H9 (cell line): ENCODE measurements at regions not wholly inside any gene's neighbourhood (a gene's known extent, or its start where the extent isn't known, plus 50 kb on each side); places are given as distances from the start of the nearest gene placed in this dataset.

Source experiments
- DNase-seq: peaks from one replicate; pipeline ENCODE4 v3.0.0-alpha.2; 2017
- H2AFZ ChIP-seq: one replicate; pipeline ENCODE4 v1.6.1; 2013; ENCODE audit warnings: mild to moderate bottlenecking, low read length, control low read depth, moderate library complexity
- H2AK5ac ChIP-seq: 2 replicates; pipeline ENCODE4 v1.6.1; 2013; ENCODE audit warnings: low read length, control low read depth, mixed read lengths; ENCODE audit not compliant: insufficient read length
- H2BK120ac ChIP-seq: one replicate; pipeline ENCODE4 v1.6.1; 2013; ENCODE audit warnings: low read depth, mild to moderate bottlenecking, low read length, control low read depth, inconsistent platforms; ENCODE audit not compliant: poor library complexity, severe bottlenecking
- H2BK12ac ChIP-seq: 2 replicates; pipeline ENCODE4 v1.6.1; 2013; ENCODE audit warnings: low read length, control low read depth, mixed read lengths, low read depth; ENCODE audit not compliant: insufficient read length
- H2BK15ac ChIP-seq: 2 replicates; pipeline ENCODE4 v1.6.1; 2013; ENCODE audit warnings: low read depth, low read length, control low read depth
- H2BK20ac ChIP-seq: one replicate; pipeline ENCODE4 v1.6.1; 2013; ENCODE audit warnings: low read depth, mild to moderate bottlenecking, low read length, control low read depth, inconsistent platforms; ENCODE audit not compliant: poor library complexity, severe bottlenecking
- H2BK5ac ChIP-seq: 2 replicates; pipeline ENCODE4 v1.6.1; 2013; ENCODE audit warnings: low read length, control low read depth, mixed read lengths; ENCODE audit not compliant: insufficient read length
- H3K14ac ChIP-seq: 2 replicates; pipeline ENCODE4 v1.6.1; 2013; ENCODE audit warnings: low read length, control low read depth; ENCODE audit not compliant: insufficient read depth
- H3K18ac ChIP-seq: 2 replicates; pipeline ENCODE4 v1.6.1; 2013; ENCODE audit warnings: low read depth, mild to moderate bottlenecking, mixed read lengths, low read length, control low read depth; ENCODE audit not compliant: insufficient read length
- H3K23ac ChIP-seq: 2 replicates; pipeline ENCODE4 v1.6.1; 2013; ENCODE audit warnings: low read length, control low read depth, mixed read lengths, low read depth; ENCODE audit not compliant: insufficient read length
- H3K23me2 ChIP-seq: 2 replicates; pipeline ENCODE4 v1.6.1; 2013; ENCODE audit warnings: low read depth, mild to moderate bottlenecking, mixed read lengths, low read length, control low read depth; ENCODE audit not compliant: insufficient read length, poor library complexity, severe bottlenecking
- H3K27ac ChIP-seq: 2 replicates; pipeline ENCODE4 v1.5.1; 2013; ENCODE audit warnings: low read length, control low read depth, mixed read lengths, low read depth; ENCODE audit not compliant: insufficient read length
- H3K27me3 ChIP-seq: 2 replicates; pipeline ENCODE4 v1.6.1; 2013; ENCODE audit warnings: low read length, control low read depth, inconsistent platforms; ENCODE audit not compliant: insufficient read depth
- H3K4ac ChIP-seq: 2 replicates; pipeline ENCODE4 v1.6.1; 2013; ENCODE audit warnings: low read depth, mild to moderate bottlenecking, control low read depth, inconsistent platforms, low read length, moderate library complexity
- H3K4me1 ChIP-seq: 2 replicates; pipeline ENCODE4 v1.6.1; 2013; ENCODE audit warnings: low read length, control low read depth, inconsistent platforms; ENCODE audit not compliant: insufficient read depth
- H3K4me2 ChIP-seq: 2 replicates; pipeline ENCODE4 v1.6.1; 2013; ENCODE audit warnings: low read length, control low read depth, mixed read lengths; ENCODE audit not compliant: insufficient read length, insufficient read depth
- H3K56ac ChIP-seq: 2 replicates; pipeline ENCODE4 v1.6.1; 2013; ENCODE audit warnings: low read depth, mild to moderate bottlenecking, mixed read lengths, low read length, control low read depth; ENCODE audit not compliant: insufficient read length
- H3K79me1 ChIP-seq: 2 replicates; pipeline ENCODE4 v1.6.1; 2013; ENCODE audit warnings: low read depth, mild to moderate bottlenecking, moderate library complexity, low read length, control low read depth, inconsistent platforms; ENCODE audit not compliant: insufficient read depth, poor library complexity, severe bottlenecking
- H3K79me2 ChIP-seq: 2 replicates; pipeline ENCODE4 v1.6.1; 2013; ENCODE audit warnings: low read length, control low read depth, inconsistent platforms; ENCODE audit not compliant: insufficient read depth
- H3K9ac ChIP-seq: 2 replicates; pipeline ENCODE4 v1.6.1; 2013; ENCODE audit warnings: low read length, control low read depth, mixed read lengths; ENCODE audit not compliant: insufficient read length; ENCODE audit errors: extremely low read depth
- H3K9me3 ChIP-seq: one replicate; pipeline ENCODE4 v1.6.1; 2013; ENCODE audit warnings: low read depth, low read length, inconsistent platforms; ENCODE audit not compliant: control insufficient read depth
- H3T11ph ChIP-seq: one replicate; pipeline ENCODE4 v1.6.1; 2013; ENCODE audit warnings: mild to moderate bottlenecking, low read length, control low read depth, inconsistent platforms
- H4K20me1 ChIP-seq: one replicate; pipeline ENCODE4 v1.6.1; 2013; ENCODE audit not compliant: control insufficient read depth, insufficient read length, insufficient read depth
- H4K5ac ChIP-seq: 2 replicates; pipeline ENCODE4 v1.6.1; 2013; ENCODE audit warnings: low read depth, mild to moderate bottlenecking, mixed read lengths, low read length, control low read depth; ENCODE audit not compliant: insufficient read length
- H4K8ac ChIP-seq: replicated peaks from 2 replicates; pipeline ENCODE4 v1.6.1; 2013; ENCODE audit warnings: low read length, control low read depth, mixed read lengths, low read depth; ENCODE audit not compliant: insufficient read length
- H4K91ac ChIP-seq: 2 replicates; pipeline ENCODE4 v1.6.1; 2013; ENCODE audit warnings: low read depth, mild to moderate bottlenecking, moderate library complexity, mixed read lengths, low read length, control low read depth; ENCODE audit not compliant: insufficient read length
- H3K27ac Mint-ChIP-seq, 3 experiments: 2 replicates in 2 of 3; 3 replicates in 1 of 3; pipeline ENCODE4 v1.8.0; 2020 to 2021; ENCODE audit warnings: mixed read lengths in 3 of 3, mild to moderate bottlenecking in 1 of 3, moderate library complexity in 1 of 3
- H3K27me3 Mint-ChIP-seq: 2 replicates; pipeline ENCODE4 v1.8.0; 2021; ENCODE audit warnings: low read depth, mild to moderate bottlenecking, moderate library complexity, mixed read lengths
- H3K36me3 Mint-ChIP-seq, 3 experiments: 2 replicates in 2 of 3; 3 replicates in 1 of 3; pipeline ENCODE4 v1.8.0; 2020 to 2021; ENCODE audit warnings: low read depth in 3 of 3, mixed read lengths in 3 of 3; ENCODE audit not compliant: insufficient read depth in 1 of 3
- H3K4me1 Mint-ChIP-seq, 2 experiments: 2 replicates each; pipeline ENCODE4 v1.8.0; 2020; ENCODE audit warnings: mixed read lengths in 2 of 2
- H3K4me3 Mint-ChIP-seq, 2 experiments: 2 replicates in 1 of 2; 3 replicates in 1 of 2; pipeline ENCODE4 v1.8.0; 2020 to 2021; ENCODE audit warnings: mild to moderate bottlenecking in 2 of 2, mixed read lengths in 2 of 2, moderate library complexity in 1 of 2
- H3K9me3 Mint-ChIP-seq, 2 experiments: 2 replicates in 1 of 2; 3 replicates in 1 of 2; pipeline ENCODE4 v1.8.0; 2020; ENCODE audit warnings: mild to moderate bottlenecking in 2 of 2, mixed read lengths in 2 of 2, moderate library complexity in 1 of 2
- CTCF ChIP-seq: fragments of 200-600 bp; sonication (generic); conservative IDR thresholded peaks from 3 replicates; pipeline ENCODE4 v1.8.0; 2021; ENCODE audit warnings: antibody characterized with exemption, mild to moderate bottlenecking
- WGBS: extraction: QIAGEN DNeasy Blood & Tissue Kit; methylation state at CpG from one replicate; pipeline ENCODE4 v1.1.7; 2013; ENCODE audit warnings: missing lambda C conversion rate, low lambda C conversion rate, mixed read lengths; ENCODE audit not compliant: insufficient read length; ENCODE audit errors: extremely low coverage; 5-methylcytosine and 5-hydroxymethylcytosine counted together

DNA sequence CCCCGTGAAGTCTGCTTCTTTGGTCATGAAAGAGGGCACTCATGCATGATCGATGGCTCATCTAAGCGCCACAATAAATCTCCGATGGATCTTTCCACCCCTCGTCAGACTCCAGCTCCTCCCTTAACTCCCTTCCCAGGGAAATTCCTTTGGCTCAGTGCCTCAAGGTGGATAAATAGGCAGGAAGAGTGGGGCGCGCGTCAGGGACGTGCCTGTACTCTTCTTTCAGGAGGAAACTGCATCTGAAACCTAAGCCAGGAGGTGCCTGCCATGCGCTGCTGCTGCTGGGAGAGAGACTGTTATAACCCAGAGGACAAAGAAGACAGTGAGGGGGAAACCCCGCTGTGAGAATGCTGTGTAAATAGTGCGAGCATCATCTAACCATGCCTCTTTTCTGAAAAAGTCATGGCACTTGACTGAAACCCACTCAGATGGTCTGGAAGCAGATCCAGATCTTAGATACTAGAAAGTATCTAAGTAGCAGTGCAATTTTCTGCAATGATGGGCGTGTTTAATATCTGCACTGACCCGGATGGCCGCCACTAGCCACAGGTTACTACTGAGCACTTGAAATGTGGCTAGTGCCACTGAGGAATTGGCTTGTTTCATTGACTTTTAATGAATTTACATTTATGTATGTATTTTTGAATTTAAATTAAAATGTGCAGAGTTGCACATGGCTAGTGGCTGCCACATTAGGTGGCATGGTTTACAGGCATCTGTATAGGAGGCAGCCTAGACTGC is 120.3 kb upstream of the BASP1 start:
- H3K9me3 ChIP-seq = no peaks in the 10 kb centered on the region
- Mint-ChIP-seq H3K4me1 (peaks cover 6 to 7% of the 10 kb centered on the region in 2 experiments), H3K4me3 (no peak overlapping the region), H3K9me3 (no peaks in the 10 kb centered on the region), H3K36me3 (no peaks in the 10 kb centered on the region), H3K27me3 (no peaks in the 10 kb centered on the region; the same call in none of the 2 replicates), H3K27ac (peak overlapping the region in 1 of 3 experiments; percentile 71; a peak in 1 of 7 replicates)
- H2AFZ ChIP-seq = peak overlapping the region; percentile 1
- H3K56ac ChIP-seq = no peak overlapping the region
- DNase-seq = no peak
- no CpG with 5 or more reads among the region's 15 CpGs for WGBS
- H3K79me2 ChIP-seq = no peaks in the 10 kb centered on the region
- peak overlapping the region; percentile 39; the same call in 1 of the 2 replicates for H3K14ac ChIP-seq
- H3K27ac ChIP-seq = no peak overlapping the region
- no peak overlapping the region for H3K4ac ChIP-seq
- no peak overlapping the region for H4K91ac ChIP-seq
- no peaks in the 10 kb centered on the region; the same call in 1 of the 2 replicates for H3K4me1 ChIP-seq
- H3K4me2 ChIP-seq = no peak overlapping the region
- no peaks in the 10 kb centered on the region for H3K23me2 ChIP-seq
- H4K8ac ChIP-seq = no peak overlapping the region
- no peak overlapping the region for H2BK5ac ChIP-seq
- no peaks in the 10 kb centered on the region for H4K20me1 ChIP-seq
- no peak overlapping the region for H2AK5ac ChIP-seq
- no peaks in the 10 kb centered on the region for H3K79me1 ChIP-seq
- no peak overlapping the region for H4K5ac ChIP-seq
- no peak overlapping the region for H2BK12ac ChIP-seq
- no peak overlapping the region for H2BK15ac ChIP-seq
- H3K27me3 ChIP-seq = no peaks in the 10 kb centered on the region
- no peak overlapping the region for H2BK120ac ChIP-seq
- no peak overlapping the region for H3K18ac ChIP-seq
- H3K9ac ChIP-seq = no peak overlapping the region
- no peak overlapping the region for H3T11ph ChIP-seq
- H3K23ac ChIP-seq = no peak overlapping the region
- H2BK20ac ChIP-seq = no peak overlapping the region
- TF ChIP-seq CTCF = no peak
